Skeletal muscle tissue (tissue), 3 donors: ENCODE measurements at regions not wholly inside any gene's neighbourhood (a gene's known extent, or its start where the extent isn't known, plus 50 kb on each side); places are given as distances from the start of the nearest gene placed in this dataset.

ENCODE experiments used
- H3K27ac ChIP-seq: one replicate; pipeline ENCODE4 v1.7.0; 2013; ENCODE audit warnings: mild to moderate bottlenecking, low read depth, low read length, inconsistent platforms
- H3K27me3 ChIP-seq, 3 donors: one replicate each; pipeline ENCODE4 v1.7.0; 2013; ENCODE audit warnings: low read length in 3 of 3; ENCODE audit not compliant: control insufficient read depth in 3 of 3, insufficient read depth in 3 of 3
- H3K36me3 ChIP-seq, 3 donors: one replicate each; pipeline ENCODE4 v1.7.0; 2013; ENCODE audit warnings: low read length in 3 of 3; ENCODE audit not compliant: control insufficient read depth in 3 of 3, insufficient read depth in 3 of 3
- H3K4me1 ChIP-seq, 3 donors: one replicate each; pipeline ENCODE4 v1.7.0; 2013; ENCODE audit warnings: low read length in 3 of 3, mild to moderate bottlenecking in 3 of 3; ENCODE audit not compliant: control insufficient read depth in 3 of 3, insufficient read depth in 3 of 3
- H3K4me3 ChIP-seq, 3 donors: one replicate each; pipeline ENCODE4 v1.7.0; 2013; ENCODE audit warnings: low read length in 3 of 3
- H3K9ac ChIP-seq, 3 donors: one replicate each; pipeline ENCODE4 v1.7.0; 2013; ENCODE audit warnings: low read length in 3 of 3, mild to moderate bottlenecking in 3 of 3, moderate library complexity in 2 of 3, low read depth in 1 of 3
- H3K9me3 ChIP-seq, 3 donors: one replicate each; pipeline ENCODE4 v1.7.0; 2013; ENCODE audit warnings: low read length in 3 of 3; ENCODE audit not compliant: control insufficient read depth in 3 of 3
- donor health status: Osteomylitis.

DNA sequence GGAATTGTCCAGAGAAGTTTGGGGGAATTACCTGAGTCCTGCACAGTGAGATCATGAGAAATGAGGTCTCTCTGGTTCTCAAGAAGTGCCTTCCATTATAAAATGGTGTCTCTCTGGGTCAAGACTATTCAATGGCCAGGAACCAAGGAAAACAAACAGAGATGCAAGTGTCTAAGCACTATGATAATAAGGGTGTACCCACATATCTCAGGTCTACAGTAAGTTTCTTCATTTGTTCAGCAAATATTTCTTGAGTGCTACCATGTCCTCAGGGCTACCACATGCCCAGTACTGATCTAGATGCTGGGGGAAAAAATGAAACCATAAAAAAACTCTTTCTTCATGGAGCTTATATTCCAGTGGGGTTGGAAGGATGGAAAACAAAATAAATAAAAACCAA is 170.0 kb downstream of the ACKR3 start:
- Histone ChIP-seq H3K27ac (no peak overlapping the region), H3K9me3 (no peaks in the 10 kb centered on the region), H3K4me1 (peaks cover 0 to 7% (median 5%) of the 10 kb centered on the region in 3 donors), H3K36me3 (no peaks in the 10 kb centered on the region), H3K9ac (no peak overlapping the region), H3K4me3 (no peak overlapping the region), H3K27me3 (no peaks in the 10 kb centered on the region)

DNA sequence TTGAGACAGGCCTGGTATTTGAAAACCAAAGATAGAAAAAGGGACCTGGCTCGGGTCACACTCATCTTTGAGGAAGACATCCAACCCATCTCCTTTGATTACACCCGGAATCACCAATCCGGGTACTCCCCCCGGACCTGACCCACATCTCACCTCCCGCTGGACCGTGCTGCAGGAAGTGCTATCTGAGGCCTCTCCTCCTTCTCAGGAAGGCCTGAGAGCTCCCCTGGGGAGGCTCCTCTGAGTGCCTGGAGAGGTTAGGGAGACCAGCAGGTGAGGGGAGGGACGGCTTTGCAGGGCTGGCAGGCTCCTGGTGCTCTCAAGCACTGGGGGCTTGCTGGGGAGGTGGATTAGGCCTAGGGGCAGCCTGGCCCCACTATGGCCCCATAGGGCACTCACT is 170.9 kb downstream of the ACKR3 start:
- Histone ChIP-seq H3K4me1 (peaks cover 0 to 9% (median 5%) of the 10 kb centered on the region in 3 donors), H3K36me3 (no peaks in the 10 kb centered on the region), H3K27ac (no peak overlapping the region), H3K9me3 (no peaks in the 10 kb centered on the region), H3K9ac (no peak overlapping the region), H3K4me3 (no peak overlapping the region), H3K27me3 (no peaks in the 10 kb centered on the region)

DNA sequence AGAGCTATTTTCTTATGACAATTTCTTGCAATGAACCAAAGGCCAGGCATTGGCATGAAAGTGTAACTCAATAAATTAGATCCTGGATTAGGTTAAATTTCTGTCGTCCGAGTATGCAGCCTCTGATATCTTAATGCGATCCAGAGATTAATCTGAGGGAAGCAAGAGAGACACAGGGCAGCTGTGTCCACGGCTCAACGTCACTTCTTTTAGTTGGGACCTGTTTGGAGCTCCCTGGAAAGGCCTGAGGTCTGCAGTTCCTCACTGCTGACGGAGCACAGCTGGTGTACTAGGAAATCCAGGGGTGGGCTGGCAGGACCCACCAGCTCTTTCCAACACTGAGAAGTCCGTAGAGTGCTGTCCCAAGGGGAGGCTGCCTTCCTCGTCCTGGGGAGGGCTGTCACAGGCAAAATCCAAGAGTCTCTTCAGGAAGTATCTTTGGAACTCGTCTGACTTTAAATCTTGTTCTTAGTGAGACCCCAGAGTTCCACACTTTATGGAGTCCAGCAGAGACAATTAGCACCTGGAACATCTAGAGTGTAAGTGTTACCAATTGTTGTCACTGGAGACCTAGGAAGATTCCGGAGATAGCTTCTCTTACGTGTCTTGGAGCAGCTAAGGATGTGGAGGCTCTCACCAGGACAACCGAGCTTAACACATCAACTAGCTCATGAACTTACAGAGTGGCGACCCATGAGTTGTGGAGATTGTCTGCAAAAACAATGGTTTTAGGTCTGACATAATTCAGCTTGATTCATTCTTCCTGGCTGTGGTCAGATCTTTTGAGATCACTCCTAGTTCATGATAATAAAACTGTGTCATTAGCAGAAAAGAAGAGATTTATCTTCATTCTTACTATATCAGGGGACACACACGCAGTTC is 173.7 kb downstream of the ACKR3 start:
- Histone ChIP-seq H3K36me3 (no peaks in the 10 kb centered on the region), H3K27ac (peak overlapping the region; percentile 71), H3K4me1 (peaks cover 9 to 13% (median 13%) of the 10 kb centered on the region in 3 donors), H3K9me3 (no peaks in the 10 kb centered on the region), H3K9ac (no peak overlapping the region), H3K4me3 (no peak overlapping the region), H3K27me3 (no peaks in the 10 kb centered on the region)

DNA sequence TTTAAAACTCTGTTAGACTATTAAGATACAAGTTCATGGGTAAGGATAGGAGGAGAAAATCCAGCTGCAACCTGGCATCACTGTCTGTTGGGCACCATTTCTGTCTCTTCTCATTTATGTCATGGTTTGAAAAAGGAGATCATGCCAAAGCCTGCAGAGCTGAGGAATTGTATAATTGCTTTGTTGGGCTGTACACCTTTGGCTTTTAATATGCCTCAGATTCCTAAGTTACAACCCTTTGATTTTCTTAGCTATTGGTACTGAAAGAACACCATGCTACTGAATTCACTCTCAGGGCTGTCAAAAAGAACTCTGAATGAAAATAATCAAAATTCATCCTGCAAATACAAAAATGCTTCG is 174.3 kb downstream of the ACKR3 start:
- Histone ChIP-seq H3K9me3 (no peaks in the 10 kb centered on the region), H3K9ac (no peak overlapping the region), H3K27ac (peak overlapping the region; percentile 42)

DNA sequence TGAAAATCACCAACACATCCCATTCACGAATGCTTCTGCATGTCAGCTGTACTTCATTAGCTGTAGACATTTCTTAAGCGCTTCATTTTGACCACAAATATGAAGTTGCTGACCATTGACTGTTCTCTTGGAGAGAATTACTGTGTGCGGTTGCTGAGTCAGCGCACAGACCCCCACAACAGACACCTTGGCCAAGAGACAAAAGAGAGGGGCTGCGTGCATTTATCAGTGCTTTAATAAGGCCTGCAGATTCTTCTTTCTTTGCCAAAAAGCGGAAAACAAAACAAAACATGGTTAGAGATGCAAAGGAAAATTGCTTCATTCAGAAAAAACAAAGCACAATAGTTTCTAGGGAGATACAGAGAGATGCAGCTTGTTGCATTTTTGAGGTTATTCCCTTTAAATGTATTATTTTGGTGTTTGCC is 174.7 kb downstream of the ACKR3 start:
- Histone ChIP-seq H3K4me1 (peaks cover 17 to 23% (median 21%) of the 10 kb centered on the region in 3 donors), H3K27ac (peak overlapping the region; percentile 66), H3K9me3 (no peaks in the 10 kb centered on the region), H3K36me3 (no peaks in the 10 kb centered on the region), H3K9ac (no peak overlapping the region), H3K4me3 (no peak overlapping the region), H3K27me3 (no peaks in the 10 kb centered on the region)

More for the DNA sequence above, 174.3 kb downstream of the ACKR3 start:
- Histone ChIP-seq H3K4me1 (peaks cover 13 to 19% (median 17%) of the 10 kb centered on the region in 3 donors), H3K4me3 (no peak overlapping the region), H3K27me3 (no peaks in the 10 kb centered on the region), H3K36me3 (no peaks in the 10 kb centered on the region)

DNA sequence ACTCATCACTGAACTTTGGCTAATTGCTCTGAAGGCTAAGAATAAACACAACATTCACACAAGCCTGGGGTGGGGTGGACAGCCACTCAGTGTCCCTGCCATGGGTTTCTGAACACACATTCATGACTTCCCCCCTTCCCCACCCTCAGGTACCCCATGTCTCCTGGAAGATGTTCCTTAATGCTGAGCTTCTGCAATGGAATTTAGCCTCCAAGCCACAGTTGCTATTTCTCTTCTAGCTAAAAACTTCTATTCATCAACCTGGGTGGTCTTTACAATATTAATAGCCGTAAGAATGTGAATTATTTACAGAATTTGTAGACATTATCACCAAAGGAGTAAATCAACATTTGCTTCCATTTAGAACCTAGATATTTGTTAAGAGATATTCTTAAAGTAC is 175.1 kb downstream of the ACKR3 start:
- Histone ChIP-seq H3K4me3 (no peak overlapping the region), H3K4me1 (peaks cover 21 to 27% (median 24%) of the 10 kb centered on the region in 3 donors), H3K9ac (no peak overlapping the region)

DNA sequence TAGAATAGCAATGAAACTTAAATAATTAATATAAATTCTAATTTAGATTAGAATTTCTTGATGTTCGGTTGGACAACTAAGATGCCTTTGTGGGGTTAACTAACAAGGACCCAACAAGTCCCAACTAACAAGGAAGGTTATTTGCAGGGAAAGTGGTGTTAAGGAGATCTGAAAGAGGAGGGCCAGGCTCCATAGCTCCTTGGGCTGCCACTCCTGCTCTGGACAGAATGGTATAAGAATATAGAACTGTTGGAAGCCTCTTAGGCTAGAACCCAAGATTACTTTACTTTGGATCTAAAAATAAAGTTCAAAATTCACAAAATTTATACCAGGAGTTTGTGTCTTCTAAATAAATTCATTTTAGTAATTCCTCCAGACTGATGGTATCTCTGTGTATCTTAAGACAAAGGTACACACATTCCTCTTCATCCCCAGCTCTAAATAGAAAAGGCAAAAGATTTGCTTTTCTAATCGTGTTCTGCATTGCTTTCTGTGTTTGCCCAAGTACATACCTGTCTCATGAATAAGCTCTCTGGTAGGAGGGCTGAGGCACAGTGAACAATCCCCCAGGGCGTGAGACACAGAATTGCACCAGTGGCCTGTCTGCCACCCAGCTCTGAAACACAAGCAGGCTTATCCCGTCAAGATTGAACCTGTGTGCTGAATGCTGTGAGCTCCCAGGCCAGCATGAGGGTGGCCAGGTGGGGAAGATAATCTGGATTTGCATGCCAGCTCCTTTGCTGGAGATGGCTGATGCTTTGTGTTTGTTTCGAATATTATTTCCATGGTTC is 176.0 kb downstream of the ACKR3 start:
- peak overlapping the region in 1 of 3 donors; percentile 60 for H3K9ac ChIP-seq

More for the DNA sequence above, 175.1 kb downstream of the ACKR3 start:
- no peaks in the 10 kb centered on the region for H3K36me3 ChIP-seq
- H3K27me3 ChIP-seq: no peaks in the 10 kb centered on the region
- H3K27ac ChIP-seq: peak overlapping the region; percentile 66
- no peaks in the 10 kb centered on the region for H3K9me3 ChIP-seq

DNA sequence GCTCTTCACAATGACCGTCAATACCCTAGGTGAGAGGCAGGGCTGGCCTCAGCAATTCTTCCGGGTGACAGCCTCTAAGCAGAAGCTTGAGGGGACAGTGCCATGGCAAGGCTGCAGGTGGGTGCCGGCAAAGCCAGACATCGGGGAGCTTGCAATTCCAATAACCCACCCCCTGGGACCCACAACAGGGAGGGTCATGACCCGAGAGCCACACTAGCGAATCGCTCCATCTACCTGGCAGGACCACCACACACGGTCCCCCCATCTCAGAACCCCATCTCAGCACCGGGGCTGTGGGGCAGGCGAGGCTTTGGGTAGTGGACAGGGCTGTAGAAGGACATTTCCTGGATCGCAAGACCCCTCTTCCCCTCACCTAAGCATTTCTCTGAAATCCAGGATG is 177.2 kb downstream of the ACKR3 start:
- no peak overlapping the region for H3K4me3 ChIP-seq
- H3K27me3 ChIP-seq: no peaks in the 10 kb centered on the region
- H3K27ac ChIP-seq: no peak overlapping the region
- no peaks in the 10 kb centered on the region for H3K9me3 ChIP-seq
- H3K36me3 ChIP-seq: no peaks in the 10 kb centered on the region
- H3K4me1 ChIP-seq: peaks cover 21 to 25% (median 24%) of the 10 kb centered on the region in 3 donors
- H3K9ac ChIP-seq: no peak overlapping the region

More for the DNA sequence above, 176.0 kb downstream of the ACKR3 start:
- Histone ChIP-seq H3K4me1 (peaks cover 21 to 25% (median 24%) of the 10 kb centered on the region in 3 donors), H3K27me3 (no peaks in the 10 kb centered on the region), H3K36me3 (no peaks in the 10 kb centered on the region), H3K4me3 (no peak overlapping the region), H3K9me3 (no peaks in the 10 kb centered on the region), H3K27ac (no peak overlapping the region)

DNA sequence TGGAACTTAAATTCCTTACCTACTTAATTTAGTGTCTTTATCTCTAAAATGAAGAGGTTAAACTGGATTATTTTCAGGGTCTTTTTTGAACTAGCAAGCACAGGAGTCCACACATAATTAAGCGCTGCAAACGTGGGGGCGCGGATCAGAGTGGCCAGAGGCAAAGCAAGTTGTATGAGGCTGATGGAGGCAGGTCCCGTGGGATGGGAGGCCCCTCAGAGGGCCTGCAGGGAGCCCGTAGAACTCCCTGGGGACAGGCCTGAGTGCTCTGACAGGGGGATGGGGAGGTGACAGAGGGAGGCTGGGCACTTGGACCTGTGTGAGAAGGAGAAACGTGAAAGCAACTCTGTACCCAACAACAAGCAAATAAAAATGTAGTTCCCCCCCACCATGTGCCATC is 177.8 kb downstream of the ACKR3 start:
- no peaks in the 10 kb centered on the region for H3K9me3 ChIP-seq
- no peaks in the 10 kb centered on the region for H3K36me3 ChIP-seq
- H3K9ac ChIP-seq: no peak overlapping the region
- H3K4me1 ChIP-seq: peaks cover 21 to 25% (median 22%) of the 10 kb centered on the region in 3 donors
- no peak overlapping the region for H3K27ac ChIP-seq
- no peaks in the 10 kb centered on the region for H3K27me3 ChIP-seq
- no peak overlapping the region for H3K4me3 ChIP-seq

DNA sequence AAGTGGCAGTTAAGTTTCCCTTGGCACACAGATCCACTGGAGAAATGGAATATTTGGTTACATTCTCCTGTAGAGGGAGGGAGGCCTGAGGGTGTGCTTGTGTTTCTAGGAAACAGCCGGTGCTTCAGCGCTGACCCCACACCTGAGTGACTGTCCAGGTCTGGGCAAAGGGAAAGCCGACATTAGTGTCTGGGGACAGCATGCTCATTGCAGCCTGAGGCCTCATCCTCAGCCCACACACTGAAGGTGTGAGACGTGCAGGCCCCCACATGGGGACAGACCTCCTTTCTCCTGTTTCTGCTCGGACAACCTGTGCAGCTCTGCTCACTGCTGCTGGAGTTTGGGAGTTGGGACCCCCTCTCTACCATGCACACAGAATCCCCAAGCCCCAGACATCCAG is 178.3 kb downstream of the ACKR3 start:
- peaks cover 18 to 26% (median 21%) of the 10 kb centered on the region in 3 donors for H3K4me1 ChIP-seq
- H3K9me3 ChIP-seq: no peaks in the 10 kb centered on the region
- H3K9ac ChIP-seq: no peak overlapping the region
- H3K4me3 ChIP-seq: no peak overlapping the region
- no peaks in the 10 kb centered on the region for H3K36me3 ChIP-seq
- H3K27ac ChIP-seq: no peak overlapping the region
- no peaks in the 10 kb centered on the region for H3K27me3 ChIP-seq
